ENCODE measurements at regions not wholly inside any gene's neighbourhood (a gene's known extent, or its start where the extent isn't known, plus 50 kb on each side); places are given as distances from the start of the nearest gene placed in this dataset.

DNA sequence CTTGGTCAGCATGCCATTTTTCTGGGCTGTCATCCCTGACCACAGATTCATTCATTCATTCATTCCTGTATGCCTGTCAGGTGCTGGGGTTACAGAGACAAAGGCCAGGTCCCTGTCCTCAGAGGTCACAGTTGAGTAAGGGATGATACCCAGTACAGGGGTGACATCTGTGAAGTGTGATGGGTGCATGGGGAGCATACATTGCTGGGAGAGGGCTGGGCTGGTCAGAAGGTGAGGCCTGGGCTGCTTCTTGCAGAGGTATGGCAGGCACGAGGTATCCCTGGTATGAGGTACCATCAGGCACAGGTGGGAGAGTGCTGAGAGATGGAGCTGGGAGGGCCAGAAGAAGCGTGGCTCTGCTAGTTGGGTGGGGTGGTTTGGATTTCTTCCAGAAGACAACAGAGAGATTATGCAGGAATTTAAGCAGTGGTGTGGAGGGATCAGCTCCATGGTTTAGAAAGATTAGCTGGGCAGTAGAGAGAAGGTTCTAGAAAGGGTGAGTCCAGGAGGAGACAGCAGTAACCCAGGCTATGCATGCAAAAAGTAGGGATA lies 181.9 kb upstream of the HAAO start:
- no peak for ATAC-seq
- H3K4me2 ChIP-seq = peak overlapping the region; percentile 84; the same call in 1 of the 2 replicates
- H3K4me3 Mint-ChIP-seq = peak overlapping the region; percentile 23; the same call in 1 of the 3 replicates

More for the DNA sequence above, 181.9 kb upstream of the HAAO start:
- peaks cover 13% of the 10 kb centered on the region for H3K4me1 Mint-ChIP-seq
- H3K27ac Mint-ChIP-seq = no peak overlapping the region
- H3K4me1 ChIP-seq (ENCODE audit: insufficient read depth) = peaks cover 7% of the 10 kb centered on the region; the same call in 1 of the 2 replicates
- peak overlapping the region; percentile 98; the same call in 1 of the 2 replicates for H2AFZ ChIP-seq
- no peak overlapping the region; the same call in 1 of the 2 replicates for H3K4me3 ChIP-seq
- H3F3A ChIP-seq (replicated peaks; ENCODE audit: low read depth) = no peaks in the 10 kb centered on the region
- no peak for DNase-seq (ENCODE audit: low spot score)
- no peaks in the 10 kb centered on the region for H3K79me2 ChIP-seq (replicated peaks; ENCODE audit: insufficient read depth)
- H3K36me3 ChIP-seq (ENCODE audit: insufficient read depth) = no peaks in the 10 kb centered on the region
- H3K27ac ChIP-seq (ENCODE audit: low read depth) = no peak overlapping the region
- H3K9me2 ChIP-seq (ENCODE audit: insufficient read depth) = no peaks in the 10 kb centered on the region
- H3K36me3 Mint-ChIP-seq (ENCODE audit: low read depth) = no peaks in the 10 kb centered on the region; the same call in 2 of the 3 replicates
- no peaks in the 10 kb centered on the region for H4K20me1 ChIP-seq (replicated peaks; ENCODE audit: insufficient read depth)
- TF ChIP-seq, protein P1, sequence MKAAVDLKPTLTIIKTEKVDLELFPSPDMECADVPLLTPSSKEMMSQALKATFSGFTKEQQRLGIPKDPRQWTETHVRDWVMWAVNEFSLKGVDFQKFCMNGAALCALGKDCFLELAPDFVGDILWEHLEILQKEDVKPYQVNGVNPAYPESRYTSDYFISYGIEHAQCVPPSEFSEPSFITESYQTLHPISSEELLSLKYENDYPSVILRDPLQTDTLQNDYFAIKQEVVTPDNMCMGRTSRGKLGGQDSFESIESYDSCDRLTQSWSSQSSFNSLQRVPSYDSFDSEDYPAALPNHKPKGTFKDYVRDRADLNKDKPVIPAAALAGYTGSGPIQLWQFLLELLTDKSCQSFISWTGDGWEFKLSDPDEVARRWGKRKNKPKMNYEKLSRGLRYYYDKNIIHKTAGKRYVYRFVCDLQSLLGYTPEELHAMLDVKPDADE (IDR thresholded peaks at IDR 0.05) = no peak
- TF ChIP-seq EZH2 (IDR thresholded peaks at IDR 0.05; ENCODE audit: low read depth, unreplicated experiment) (no peak), ZNF462 (CRISPR knock-in tag; IDR thresholded peaks at IDR 0.05) (no peak), NANOG (IDR thresholded peaks at IDR 0.05; ENCODE audit: borderline replicate concordance) (no peak), ZNF114 (CRISPR knock-in tag; IDR thresholded peaks at IDR 0.05) (no peak), ZNF331 (CRISPR knock-in tag; IDR thresholded peaks at IDR 0.05; ENCODE audit: low read depth) (no peak), JUNB (IDR thresholded peaks at IDR 0.05; ENCODE audit: unreplicated experiment) (no peak), STAT1 (IDR thresholded peaks at IDR 0.05; ENCODE audit: unreplicated experiment) (no peak), REST (IDR thresholded peaks at IDR 0.05; ENCODE audit: unreplicated experiment) (no peak), CREB1 (CRISPR knock-in tag; IDR thresholded peaks at IDR 0.05; ENCODE audit: low read depth) (no peak), POLR2AphosphoS5 (IDR thresholded peaks at IDR 0.05; ENCODE audit: low read depth) (no peak)
- H3K27me3 ChIP-seq (ENCODE audit: insufficient read depth) = no peaks in the 10 kb centered on the region
- H3K27me3 Mint-ChIP-seq (ENCODE audit: insufficient read depth, low read depth, poor library complexity) = peaks cover 10% of the 10 kb centered on the region
- H3K9me3 Mint-ChIP-seq = no peaks in the 10 kb centered on the region

All from GM23338 (cell line).